Keratinocyte (primary cell): ENCODE measurements at regions not wholly inside any gene's neighbourhood (a gene's known extent, or its start where the extent isn't known, plus 50 kb on each side); places are given as distances from the start of the nearest gene placed in this dataset.

ENCODE experiments used
- CTCF ChIP-seq, 3 experiments: IDR thresholded peaks in 1 of 3; conservative IDR thresholded peaks in 1 of 3; optimal IDR thresholded peaks in 1 of 3; 2 replicates in 2 of 3; 3 replicates in 1 of 3; pipeline versions ENCODE3 to v1.5.1; 2011; ENCODE audit warnings: low read length in 3 of 3, mild to moderate bottlenecking in 3 of 3, moderate library complexity in 2 of 3, control low read depth in 1 of 3, inconsistent platforms in 1 of 3; ENCODE audit not compliant: insufficient read depth in 2 of 3; ENCODE audit errors: extremely low read depth in 1 of 3
- EZH2 ChIP-seq: IDR thresholded peaks from one replicate; pipeline ENCODE4 v1.6.1; 2012; ENCODE audit warnings: inconsistent platforms, mild to moderate bottlenecking, low read length, moderate library complexity

- TF ChIP-seq CTCF (optimal IDR thresholded peaks at IDR 0.05 in 1 of 3, IDR thresholded peaks at IDR 0.05 in 1 of 3, conservative IDR thresholded peaks at IDR 0.05 in 1 of 3; ENCODE audit: extremely low read depth in 1 of 3, insufficient read depth in 2 of 3, low read length in 3 of 3) (no peak), EZH2 (no peak)
These were observed 188.9 kb upstream of the SYNPR start for GRCh38 chr3:63089007-63089750.
